Glutamatergic neuron (in vitro differentiated cells): ENCODE measurements at regions not wholly inside any gene's neighbourhood (a gene's known extent, or its start where the extent isn't known, plus 50 kb on each side); places are given as distances from the start of the nearest gene placed in this dataset.

ENCODE experiments used
- DNase-seq: peaks from one replicate; pipeline ENCODE4 v3.0.0; 2022
- H3K27ac Mint-ChIP-seq: one replicate; pipeline ENCODE4 v1.8.0; 2020; ENCODE audit warnings: mild to moderate bottlenecking, mixed read lengths, inconsistent platforms; ENCODE audit not compliant: unreplicated experiment
- H3K27me3 Mint-ChIP-seq: one replicate; pipeline ENCODE4 v1.8.0; 2020; ENCODE audit warnings: mild to moderate bottlenecking, moderate library complexity, mixed read lengths, inconsistent platforms; ENCODE audit not compliant: unreplicated experiment
- H3K36me3 Mint-ChIP-seq: one replicate; pipeline ENCODE4 v1.8.0; 2020; ENCODE audit warnings: mild to moderate bottlenecking, mixed read lengths, inconsistent platforms; ENCODE audit not compliant: unreplicated experiment
- H3K4me1 Mint-ChIP-seq: one replicate; pipeline ENCODE4 v1.8.0; 2020; ENCODE audit warnings: mild to moderate bottlenecking, low read depth, mixed read lengths, inconsistent platforms; ENCODE audit not compliant: unreplicated experiment
- H3K4me3 Mint-ChIP-seq: one replicate; pipeline ENCODE4 v1.8.0; 2020; ENCODE audit warnings: mild to moderate bottlenecking, mixed read lengths, inconsistent platforms; ENCODE audit not compliant: unreplicated experiment
- H3K9me3 Mint-ChIP-seq: one replicate; pipeline ENCODE4 v1.8.0; 2020; ENCODE audit warnings: mild to moderate bottlenecking, moderate library complexity, mixed read lengths, inconsistent platforms; ENCODE audit not compliant: unreplicated experiment
- TF ChIP-seq, protein P1 (sequence below): fragments of 200-600 bp; sonication (generic); IDR thresholded peaks from one replicate; pipeline ENCODE4 v1.5.0; 2021; ENCODE audit not compliant: partially characterized antibody, unreplicated experiment

- H3K9me3 Mint-ChIP-seq: no peaks in the 10 kb centered on the region
- no peak for DNase-seq
- TF ChIP-seq, protein P1, sequence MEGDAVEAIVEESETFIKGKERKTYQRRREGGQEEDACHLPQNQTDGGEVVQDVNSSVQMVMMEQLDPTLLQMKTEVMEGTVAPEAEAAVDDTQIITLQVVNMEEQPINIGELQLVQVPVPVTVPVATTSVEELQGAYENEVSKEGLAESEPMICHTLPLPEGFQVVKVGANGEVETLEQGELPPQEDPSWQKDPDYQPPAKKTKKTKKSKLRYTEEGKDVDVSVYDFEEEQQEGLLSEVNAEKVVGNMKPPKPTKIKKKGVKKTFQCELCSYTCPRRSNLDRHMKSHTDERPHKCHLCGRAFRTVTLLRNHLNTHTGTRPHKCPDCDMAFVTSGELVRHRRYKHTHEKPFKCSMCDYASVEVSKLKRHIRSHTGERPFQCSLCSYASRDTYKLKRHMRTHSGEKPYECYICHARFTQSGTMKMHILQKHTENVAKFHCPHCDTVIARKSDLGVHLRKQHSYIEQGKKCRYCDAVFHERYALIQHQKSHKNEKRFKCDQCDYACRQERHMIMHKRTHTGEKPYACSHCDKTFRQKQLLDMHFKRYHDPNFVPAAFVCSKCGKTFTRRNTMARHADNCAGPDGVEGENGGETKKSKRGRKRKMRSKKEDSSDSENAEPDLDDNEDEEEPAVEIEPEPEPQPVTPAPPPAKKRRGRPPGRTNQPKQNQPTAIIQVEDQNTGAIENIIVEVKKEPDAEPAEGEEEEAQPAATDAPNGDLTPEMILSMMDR: no peak
Observed at GRCh38 chr5:105789246-105789645, 1881.5 kb downstream of the EFNA5 start.

DNA sequence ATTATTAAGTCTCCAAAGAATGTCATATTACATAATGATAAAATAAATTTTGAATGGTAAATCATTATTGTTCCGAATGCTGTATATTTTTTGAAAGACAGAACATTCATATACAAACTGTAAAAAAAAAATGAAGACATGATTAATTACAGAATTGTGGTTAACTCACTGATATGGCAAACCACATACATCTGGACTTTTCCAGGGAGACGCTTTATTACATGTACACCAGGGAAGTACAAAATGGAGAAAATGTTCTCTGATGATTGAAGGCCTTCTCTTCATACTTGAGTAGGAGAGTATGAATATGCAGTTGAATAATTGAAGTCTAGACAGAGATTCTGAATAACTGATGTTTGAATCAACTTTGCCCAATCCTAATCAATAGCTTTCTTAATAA, 1886.9 kb downstream of the EFNA5 start:
- no peaks in the 10 kb centered on the region for H3K9me3 Mint-ChIP-seq
- H3K4me1 Mint-ChIP-seq: no peaks in the 10 kb centered on the region
- H3K36me3 Mint-ChIP-seq: no peaks in the 10 kb centered on the region
- TF ChIP-seq, protein P1: no peak
- H3K27ac Mint-ChIP-seq: no peak overlapping the region
- no peak overlapping the region for H3K4me3 Mint-ChIP-seq
- DNase-seq: no peak
- no peaks in the 10 kb centered on the region for H3K27me3 Mint-ChIP-seq

More at GRCh38 chr5:105789246-105789645, 1881.5 kb downstream of the EFNA5 start:
- H3K4me1 Mint-ChIP-seq: no peaks in the 10 kb centered on the region
- no peaks in the 10 kb centered on the region for H3K27me3 Mint-ChIP-seq
- H3K4me3 Mint-ChIP-seq: no peak overlapping the region
- no peaks in the 10 kb centered on the region for H3K36me3 Mint-ChIP-seq
- no peak overlapping the region for H3K27ac Mint-ChIP-seq

DNA sequence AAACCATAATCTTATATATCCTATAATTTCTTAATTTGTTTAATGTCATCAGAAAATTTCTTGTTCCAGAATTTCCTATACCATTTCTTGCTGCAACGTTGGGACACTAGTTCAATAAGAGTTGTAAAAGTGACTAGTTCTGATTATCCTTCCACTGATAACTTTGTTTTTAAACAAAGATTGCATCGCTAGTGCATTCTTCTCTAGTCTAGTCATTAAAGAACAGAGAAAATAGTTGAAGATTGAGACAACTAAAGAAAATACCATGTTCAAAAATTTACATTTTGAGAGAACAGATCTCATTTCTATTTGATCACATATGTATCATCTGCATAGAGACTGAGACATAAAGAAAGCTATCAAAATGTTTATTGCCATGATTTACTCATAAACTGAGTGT, 1888.2 kb downstream of the EFNA5 start:
- H3K4me1 Mint-ChIP-seq: no peaks in the 10 kb centered on the region
- no peaks in the 10 kb centered on the region for H3K36me3 Mint-ChIP-seq
- H3K27ac Mint-ChIP-seq: no peak overlapping the region
- no peaks in the 10 kb centered on the region for H3K9me3 Mint-ChIP-seq
- TF ChIP-seq, protein P1: no peak
- H3K4me3 Mint-ChIP-seq: no peak overlapping the region
- no peaks in the 10 kb centered on the region for H3K27me3 Mint-ChIP-seq
- DNase-seq: no peak

GRCh38 chr5:105773241-105773640, 1897.5 kb downstream of the EFNA5 start:
- H3K4me3 Mint-ChIP-seq: no peak overlapping the region
- H3K9me3 Mint-ChIP-seq: no peaks in the 10 kb centered on the region
- no peaks in the 10 kb centered on the region for H3K36me3 Mint-ChIP-seq
- TF ChIP-seq, protein P1: no peak
- H3K27ac Mint-ChIP-seq: no peak overlapping the region
- DNase-seq: no peak
- H3K4me1 Mint-ChIP-seq: no peaks in the 10 kb centered on the region
- no peaks in the 10 kb centered on the region for H3K27me3 Mint-ChIP-seq

DNA sequence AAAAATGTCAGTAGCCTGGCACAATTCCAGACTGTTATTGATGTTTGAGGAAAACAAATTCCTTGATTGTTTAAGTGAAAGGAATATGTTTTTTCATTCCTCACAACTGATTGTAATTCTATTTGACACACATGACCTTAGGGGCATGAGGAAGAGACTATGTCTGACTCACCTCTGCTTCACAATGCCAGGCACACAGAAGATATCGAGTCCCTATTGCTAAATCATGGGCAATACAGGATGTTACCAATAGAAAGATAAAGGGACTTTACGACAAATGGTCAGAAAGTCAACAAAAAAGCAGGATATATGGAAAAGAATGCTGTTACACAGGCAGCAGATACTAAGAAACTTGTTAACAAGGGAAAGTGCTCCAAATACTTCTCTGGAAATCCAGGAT, 1903.5 kb downstream of the EFNA5 start:
- Mint-ChIP-seq H3K27me3 (no peaks in the 10 kb centered on the region), H3K36me3 (peaks cover 7% of the 10 kb centered on the region), H3K4me3 (no peak overlapping the region), H3K9me3 (peaks cover 3% of the 10 kb centered on the region), H3K4me1 (no peaks in the 10 kb centered on the region), H3K27ac (no peak overlapping the region)
- TF ChIP-seq, protein P1: no peak
- DNase-seq: no peak
